ENCODE measurements at regions not wholly inside any gene's neighbourhood (a gene's known extent, or its start where the extent isn't known, plus 50 kb on each side); places are given as distances from the start of the nearest gene placed in this dataset.

GRCh38 chr4:41844327-41844726, 90.9 kb upstream of the TMEM33 start:
- H3K9me3 Mint-ChIP-seq = peaks cover 0 to 8% (median 2%) of the 10 kb centered on the region in 9 donors
- H3K4me1 Mint-ChIP-seq = no peaks in the 10 kb centered on the region

GRCh38 chr4:41839916-41840854, 91.7 kb upstream of the PHOX2B start:
- DNase-seq = no peak
- H3K4me1 Mint-ChIP-seq = no peaks in the 10 kb centered on the region
- peaks cover 9 to 21% (median 15%) of the 10 kb centered on the region in 5 donors for H3K27me3 Mint-ChIP-seq
- H3K27ac Mint-ChIP-seq = no peak overlapping the region
- peaks cover 0 to 8% (median 2%) of the 10 kb centered on the region in 9 donors for H3K9me3 Mint-ChIP-seq
- peaks cover 0 to 3% (median 0%) of the 10 kb centered on the region in 3 donors for H3K36me3 Mint-ChIP-seq
- POLR2A ChIA-PET = no interaction called here
- no peak for ATAC-seq
- no peak overlapping the region for H3K4me3 Mint-ChIP-seq

More at GRCh38 chr4:41844327-41844726, 90.9 kb upstream of the TMEM33 start:
- no peak for ATAC-seq
- Mint-ChIP-seq H3K36me3 (peaks cover 0 to 3% (median 0%) of the 10 kb centered on the region in 3 donors), H3K4me3 (no peak overlapping the region), H3K27ac (no peak overlapping the region), H3K27me3 (peaks cover 9 to 20% (median 16%) of the 10 kb centered on the region in 5 donors)
- no peak for DNase-seq
- POLR2A ChIA-PET = interaction anchor here (0.5 kb wide), 1 partner anchor 10 kb away, joined by 3 read pairs; no protein-coding TSS in a partner anchor

GRCh38 chr4:41838590-41838989, 90.1 kb upstream of the PHOX2B start:
- no peaks in the 10 kb centered on the region for H3K36me3 Mint-ChIP-seq
- no peak for ATAC-seq
- DNase-seq = no peak
- peaks cover 2 to 18% (median 8%) of the 10 kb centered on the region in 5 donors for H3K27me3 Mint-ChIP-seq
- H3K27ac Mint-ChIP-seq = no peak overlapping the region
- peaks cover 0 to 2% (median under 1%) of the 10 kb centered on the region in 9 donors for H3K9me3 Mint-ChIP-seq
- POLR2A ChIA-PET = no interaction called here
- no peak overlapping the region for H3K4me3 Mint-ChIP-seq
- no peaks in the 10 kb centered on the region for H3K4me1 Mint-ChIP-seq

- Mint-ChIP-seq H3K4me1 (no peaks in the 10 kb centered on the region), H3K4me3 (no peak overlapping the region), H3K36me3 (no peaks in the 10 kb centered on the region), H3K27ac (no peak overlapping the region), H3K27me3 (peaks cover 13 to 25% (median 18%) of the 10 kb centered on the region in 5 donors), H3K9me3 (peaks cover 0 to 1% (median 0%) of the 10 kb centered on the region in 9 donors)
- no peak for ATAC-seq
- POLR2A ChIA-PET = no interaction called here
- DNase-seq = no peak
Observed at GRCh38 chr4:41835321-41835995, 86.9 kb upstream of the PHOX2B start.

GRCh38 chr4:41832961-41833360, 84.4 kb upstream of the PHOX2B start:
- POLR2A ChIA-PET = no interaction called here
- DNase-seq = no peak
- Mint-ChIP-seq H3K27me3 (peaks cover 19 to 38% (median 30%) of the 10 kb centered on the region in 5 donors), H3K9me3 (peaks cover 0 to 3% (median 0%) of the 10 kb centered on the region in 9 donors), H3K36me3 (no peaks in the 10 kb centered on the region), H3K27ac (no peak overlapping the region), H3K4me1 (no peaks in the 10 kb centered on the region), H3K4me3 (no peak overlapping the region)
- ATAC-seq = no peak

- Mint-ChIP-seq H3K27me3 (peaks cover 8 to 18% (median 11%) of the 10 kb centered on the region in 5 donors), H3K4me3 (no peak overlapping the region), H3K9me3 (peaks cover 0 to 3% (median 0%) of the 10 kb centered on the region in 9 donors), H3K27ac (no peak overlapping the region), H3K36me3 (no peaks in the 10 kb centered on the region), H3K4me1 (no peaks in the 10 kb centered on the region)
- no peak for ATAC-seq
- POLR2A ChIA-PET = no interaction called here
- DNase-seq = no peak
Observed at GRCh38 chr4:41822325-41822724, 73.8 kb upstream of the PHOX2B start.

GRCh38 chr4:41820473-41820872, 71.9 kb upstream of the PHOX2B start:
- H3K9me3 Mint-ChIP-seq = peaks cover 0 to under 1% (median 0%) of the 10 kb centered on the region in 9 donors
- H3K4me3 Mint-ChIP-seq = no peak overlapping the region
- no peaks in the 10 kb centered on the region for H3K4me1 Mint-ChIP-seq
- ATAC-seq = no peak
- H3K27ac Mint-ChIP-seq = no peak overlapping the region
- peaks cover 3 to 17% (median 11%) of the 10 kb centered on the region in 5 donors for H3K27me3 Mint-ChIP-seq
- H3K36me3 Mint-ChIP-seq = no peaks in the 10 kb centered on the region
- no peak for DNase-seq
- POLR2A ChIA-PET = no interaction called here

- POLR2A ChIA-PET = no interaction called here
- no peaks in the 10 kb centered on the region for H3K4me1 Mint-ChIP-seq
- no peak overlapping the region for H3K4me3 Mint-ChIP-seq
- no peaks in the 10 kb centered on the region for H3K36me3 Mint-ChIP-seq
- DNase-seq = no peak
- peaks cover 6 to 21% (median 13%) of the 10 kb centered on the region in 5 donors for H3K27me3 Mint-ChIP-seq
- H3K27ac Mint-ChIP-seq = no peak overlapping the region
- ATAC-seq = no peak
- H3K9me3 Mint-ChIP-seq = peaks cover 0 to 2% (median 0%) of the 10 kb centered on the region in 9 donors
Observed at GRCh38 chr4:41819621-41820020, 71.1 kb upstream of the PHOX2B start.

- DNase-seq = no peak
- no peak for ATAC-seq
- Mint-ChIP-seq H3K36me3 (peaks cover 0 to 7% (median 0%) of the 10 kb centered on the region in 3 donors), H3K27ac (no peak overlapping the region), H3K4me3 (no peak overlapping the region), H3K9me3 (peaks cover 0 to 10% (median 2%) of the 10 kb centered on the region in 9 donors), H3K4me1 (no peaks in the 10 kb centered on the region), H3K27me3 (peaks cover 5 to 31% (median 19%) of the 10 kb centered on the region in 5 donors)
- POLR2A ChIA-PET = no interaction called here
Observed at GRCh38 chr4:41815473-41815872, 66.9 kb upstream of the PHOX2B start.

GRCh38 chr4:41814565-41814964, 66.0 kb upstream of the PHOX2B start:
- H3K27ac Mint-ChIP-seq = no peak overlapping the region
- H3K36me3 Mint-ChIP-seq = peaks cover 0 to 7% (median 0%) of the 10 kb centered on the region in 3 donors
- DNase-seq (no peak), ATAC-seq (no peak)
- peaks cover 5 to 32% (median 18%) of the 10 kb centered on the region in 5 donors for H3K27me3 Mint-ChIP-seq
- H3K4me3 Mint-ChIP-seq = no peak overlapping the region
- no peaks in the 10 kb centered on the region for H3K4me1 Mint-ChIP-seq
- POLR2A ChIA-PET = no interaction called here
- H3K9me3 Mint-ChIP-seq = peaks cover 0 to 12% (median 2%) of the 10 kb centered on the region in 9 donors

GRCh38 chr4:41806807-41807206, 58.3 kb upstream of the PHOX2B start:
- Mint-ChIP-seq H3K27me3 (peaks cover 6 to 25% (median 10%) of the 10 kb centered on the region in 5 donors), H3K4me3 (no peak overlapping the region), H3K27ac (no peak overlapping the region), H3K4me1 (no peaks in the 10 kb centered on the region), H3K9me3 (peaks cover 0 to 12% (median 0%) of the 10 kb centered on the region in 9 donors), H3K36me3 (no peaks in the 10 kb centered on the region)
- POLR2A ChIA-PET = no interaction called here
- no peak for ATAC-seq
- DNase-seq = no peak

GRCh38 chr4:41802590-41802989, 54.1 kb upstream of the PHOX2B start:
- Mint-ChIP-seq H3K9me3 (peaks cover 0 to 12% (median 0%) of the 10 kb centered on the region in 9 donors), H3K4me3 (no peak overlapping the region), H3K4me1 (no peaks in the 10 kb centered on the region), H3K27me3 (peaks cover 0 to 29% (median 6%) of the 10 kb centered on the region in 5 donors), H3K36me3 (no peaks in the 10 kb centered on the region), H3K27ac (no peak overlapping the region)
- DNase-seq (no peak), ATAC-seq (no peak)
- POLR2A ChIA-PET = no interaction called here

GRCh38 chr4:41799126-41799525, 50.6 kb upstream of the PHOX2B start:
- no peak for DNase-seq
- Mint-ChIP-seq H3K27ac (no peak overlapping the region), H3K27me3 (peaks cover 2 to 28% (median 6%) of the 10 kb centered on the region in 5 donors), H3K36me3 (no peaks in the 10 kb centered on the region), H3K9me3 (peaks cover 0 to 12% (median 0%) of the 10 kb centered on the region in 9 donors), H3K4me1 (no peaks in the 10 kb centered on the region), H3K4me3 (no peak overlapping the region)
- POLR2A ChIA-PET = no interaction called here
- ATAC-seq = no peak

Measured in naive thymus-derived CD8-positive, alpha-beta T cell (primary cell).